Stomach (tissue), 4 donors: ENCODE measurements at regions not wholly inside any gene's neighbourhood (a gene's known extent, or its start where the extent isn't known, plus 50 kb on each side); places are given as distances from the start of the nearest gene placed in this dataset.

Experiments used
- CTCF ChIP-seq, 7 experiments: fragments of 450-650 bp in 4 of 7; fragments of 200-600 bp in 3 of 7; sonication (generic) in 3 of 7; IDR thresholded peaks; one replicate each; pipeline ENCODE4 v1.5.1; 2016 to 2019; ENCODE audit warnings: antibody characterized with exemption in 7 of 7, control low read depth in 2 of 7, mild to moderate bottlenecking in 1 of 7
- POLR2AphosphoS5 ChIP-seq, 3 donors: sonication (generic); formaldehyde crosslinking; IDR thresholded peaks; one replicate each; pipeline ENCODE4 v1.6.1; 2016; ENCODE audit warnings: antibody characterized with exemption in 3 of 3

GRCh38 chr3:127387556-127388153 is 99.8 kb upstream of the PRR20G start:
- TF ChIP-seq CTCF (IDR thresholded peaks at IDR 0.05) = no peak
- no peak for TF ChIP-seq POLR2AphosphoS5 (IDR thresholded peaks at IDR 0.05)
